ENCODE measurements at regions not wholly inside any gene's neighbourhood (a gene's known extent, or its start where the extent isn't known, plus 50 kb on each side); places are given as distances from the start of the nearest gene placed in this dataset.

DNA sequence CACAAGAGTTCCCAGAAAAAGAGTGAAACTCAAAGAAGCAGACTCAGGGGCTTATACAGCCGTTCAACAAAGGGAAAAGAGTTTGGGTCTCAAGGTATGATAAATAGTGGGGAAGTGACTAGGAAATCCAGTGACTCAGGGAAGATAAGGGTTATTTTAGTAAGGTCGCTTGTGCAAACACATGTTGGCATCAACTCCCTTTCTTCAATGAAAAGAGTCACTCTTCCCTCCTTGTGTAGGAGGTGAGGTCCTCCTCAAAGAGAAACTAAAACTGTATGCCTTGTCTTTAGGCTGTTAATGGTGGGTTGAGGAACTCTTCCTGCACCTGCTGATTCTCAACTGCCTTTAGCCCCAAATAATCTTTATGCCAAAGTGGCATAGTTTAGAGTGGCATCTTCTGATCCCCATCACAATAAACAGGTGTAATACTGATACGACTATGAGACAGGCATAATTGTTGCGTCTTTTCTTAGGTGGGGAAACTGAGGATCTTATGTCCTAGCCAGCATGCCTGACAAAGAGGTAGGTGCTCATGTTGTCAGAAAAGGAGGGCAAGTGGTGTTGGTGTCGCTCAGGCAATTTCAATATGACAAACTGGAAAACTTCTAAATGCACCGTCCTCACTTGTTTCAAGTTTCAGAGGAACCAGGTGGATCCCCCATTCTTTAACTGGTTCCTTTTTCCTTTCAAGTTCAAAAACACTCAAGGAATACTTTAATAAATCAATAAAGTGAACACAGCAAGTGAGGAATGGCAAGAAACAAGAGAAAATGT lies 294.1 kb upstream of the RUNX1 start:
- no peaks in the 10 kb centered on the region for H3K27me3 ChIP-seq (ENCODE audit: insufficient read depth)
- no peak overlapping the region for H3K27ac ChIP-seq (ENCODE audit: low read depth in 2 of 2, low read length in 1 of 2)
- POLR2A ChIA-PET, result no interaction called here
- TF ChIP-seq FOSL2 (IDR thresholded peaks at IDR 0.05; ENCODE audit: borderline replicate concordance, low read depth), result no peak
- no peak for TF ChIP-seq FOXM1 (IDR thresholded peaks at IDR 0.05; ENCODE audit: low read depth)
- TF ChIP-seq GATA2 (CRISPR knock-in tag; IDR thresholded peaks at IDR 0.05), result no peak
- no peak for TF ChIP-seq NFIC (IDR thresholded peaks at IDR 0.05; ENCODE audit: borderline replicate concordance)
- TF ChIP-seq, protein P1, sequence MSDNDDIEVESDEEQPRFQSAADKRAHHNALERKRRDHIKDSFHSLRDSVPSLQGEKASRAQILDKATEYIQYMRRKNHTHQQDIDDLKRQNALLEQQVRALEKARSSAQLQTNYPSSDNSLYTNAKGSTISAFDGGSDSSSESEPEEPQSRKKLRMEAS (IDR thresholded peaks at IDR 0.05; ENCODE audit: low read depth), result no peak
- TF ChIP-seq SMC3 (IDR thresholded peaks at IDR 0.05; ENCODE audit: low read depth, low read length), result no peak
- no peak for TF ChIP-seq SIN3A (IDR thresholded peaks at IDR 0.05; ENCODE audit: borderline replicate concordance, low read depth, low read length)
- no peak for TF ChIP-seq YY1 (IDR thresholded peaks at IDR 0.05; ENCODE audit: low read depth)
- TF ChIP-seq RXRA (IDR thresholded peaks at IDR 0.05; ENCODE audit: borderline replicate concordance, low read depth), result no peak
- no peak for TF ChIP-seq POLR2AphosphoS5 (IDR thresholded peaks at IDR 0.05; ENCODE audit: low read depth, low read length)
- no peak for TF ChIP-seq MEF2A (IDR thresholded peaks at IDR 0.05; ENCODE audit: borderline replicate concordance, low read depth)
- no peak for TF ChIP-seq EP300 (IDR thresholded peaks at IDR 0.05; ENCODE audit: borderline replicate concordance in 1 of 2, low read depth in 1 of 2, low read length in 1 of 2)
- TF ChIP-seq, protein P2, sequence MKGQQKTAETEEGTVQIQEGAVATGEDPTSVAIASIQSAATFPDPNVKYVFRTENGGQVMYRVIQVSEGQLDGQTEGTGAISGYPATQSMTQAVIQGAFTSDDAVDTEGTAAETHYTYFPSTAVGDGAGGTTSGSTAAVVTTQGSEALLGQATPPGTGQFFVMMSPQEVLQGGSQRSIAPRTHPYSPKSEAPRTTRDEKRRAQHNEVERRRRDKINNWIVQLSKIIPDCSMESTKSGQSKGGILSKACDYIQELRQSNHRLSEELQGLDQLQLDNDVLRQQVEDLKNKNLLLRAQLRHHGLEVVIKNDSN (IDR thresholded peaks at IDR 0.05; ENCODE audit: borderline replicate concordance, low read depth), result no peak
- no peak for TF ChIP-seq TEAD4 (IDR thresholded peaks at IDR 0.05; ENCODE audit: borderline replicate concordance, insufficient read depth)
- no peak for TF ChIP-seq FOXJ3 (CRISPR knock-in tag; IDR thresholded peaks at IDR 0.05)
- TF ChIP-seq MXI1 (IDR thresholded peaks at IDR 0.05; ENCODE audit: low read depth, low read length), result no peak
- no peak for TF ChIP-seq RAD21 (IDR thresholded peaks at IDR 0.05; ENCODE audit: low read length)
- TF ChIP-seq RFX5 (IDR thresholded peaks at IDR 0.05; ENCODE audit: low read length), result no peak
- TF ChIP-seq CHD2 (IDR thresholded peaks at IDR 0.05; ENCODE audit: low read length, partially characterized antibody), result no peak
- TF ChIP-seq PBX3 (IDR thresholded peaks at IDR 0.05), result no peak
- no peaks in the 10 kb centered on the region for H3F3A ChIP-seq (replicated peaks; ENCODE audit: insufficient read depth)
- no peaks in the 10 kb centered on the region for H4K20me1 ChIP-seq (ENCODE audit: insufficient read depth)
- DNase-seq, result no peak
- no peaks in the 10 kb centered on the region for H3K79me2 ChIP-seq (ENCODE audit: insufficient read depth)
- CTCF ChIA-PET, result no interaction called here
- H3K4me2 ChIP-seq, result no peak overlapping the region
- H3K9ac ChIP-seq, result no peak overlapping the region
- H3K9me3 ChIP-seq, result no peaks in the 10 kb centered on the region
- H2AFZ ChIP-seq (ENCODE audit: low read depth), result no peak overlapping the region
- H3K36me3 ChIP-seq (replicated peaks in 1 of 2; ENCODE audit: control insufficient read depth in 1 of 2, insufficient read depth in 2 of 2, low read length in 1 of 2), result no peaks in the 10 kb centered on the region
- no peak overlapping the region for H3K4me3 ChIP-seq (ENCODE audit: low read depth in 2 of 2, low read length in 1 of 2)
- WGBS (ENCODE audit: low lambda C conversion rate), result 62% methylated on average over 6 of the region's 6 CpGs
- no peaks in the 10 kb centered on the region; a peak in 1 of 4 replicates for H3K4me1 ChIP-seq (ENCODE audit: control insufficient read depth in 1 of 2, insufficient read depth in 2 of 2, low read depth in 1 of 2, low read length in 1 of 2)
- H3K9me2 ChIP-seq, result no peaks in the 10 kb centered on the region

Data from SK-N-SH (cell line).